GM13976 (cell line): ENCODE measurements at regions not wholly inside any gene's neighbourhood (a gene's known extent, or its start where the extent isn't known, plus 50 kb on each side); places are given as distances from the start of the nearest gene placed in this dataset.

Source experiments
- DNase-seq: peaks from one replicate; pipeline ENCODE4 v3.0.0; 2012; ENCODE audit warnings: low spot score
- in situ Hi-C: fragments of 300-500 bp; cut with MboI; formaldehyde crosslinking; loops from one replicate; pipeline ENCODE4 v1.12.0; 2022; ENCODE audit warnings: low sequenced_read_pairs, mixed read lengths, inconsistent platforms; ENCODE audit not compliant: unreplicated experiment
- TF ChIP-seq, protein P1 (sequence below): IDR thresholded peaks from 2 replicates; pipeline ENCODE4 v1.5.1; 2012; ENCODE audit warnings: borderline replicate concordance, mild to moderate bottlenecking; ENCODE audit not compliant: insufficient read depth; ENCODE audit errors: extremely low read depth, missing control alignments, control extremely low read depth

- in situ Hi-C loops: no loop called here
- DNase-seq: no peak
- TF ChIP-seq, protein P1, sequence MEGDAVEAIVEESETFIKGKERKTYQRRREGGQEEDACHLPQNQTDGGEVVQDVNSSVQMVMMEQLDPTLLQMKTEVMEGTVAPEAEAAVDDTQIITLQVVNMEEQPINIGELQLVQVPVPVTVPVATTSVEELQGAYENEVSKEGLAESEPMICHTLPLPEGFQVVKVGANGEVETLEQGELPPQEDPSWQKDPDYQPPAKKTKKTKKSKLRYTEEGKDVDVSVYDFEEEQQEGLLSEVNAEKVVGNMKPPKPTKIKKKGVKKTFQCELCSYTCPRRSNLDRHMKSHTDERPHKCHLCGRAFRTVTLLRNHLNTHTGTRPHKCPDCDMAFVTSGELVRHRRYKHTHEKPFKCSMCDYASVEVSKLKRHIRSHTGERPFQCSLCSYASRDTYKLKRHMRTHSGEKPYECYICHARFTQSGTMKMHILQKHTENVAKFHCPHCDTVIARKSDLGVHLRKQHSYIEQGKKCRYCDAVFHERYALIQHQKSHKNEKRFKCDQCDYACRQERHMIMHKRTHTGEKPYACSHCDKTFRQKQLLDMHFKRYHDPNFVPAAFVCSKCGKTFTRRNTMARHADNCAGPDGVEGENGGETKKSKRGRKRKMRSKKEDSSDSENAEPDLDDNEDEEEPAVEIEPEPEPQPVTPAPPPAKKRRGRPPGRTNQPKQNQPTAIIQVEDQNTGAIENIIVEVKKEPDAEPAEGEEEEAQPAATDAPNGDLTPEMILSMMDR: no peak
These were observed 193.3 kb downstream of the NPHP4 start for GRCh38 chr1:5798904-5799303.

- TF ChIP-seq, protein P1: no peak
- no peak for DNase-seq
- in situ Hi-C loops: no loop called here
These were observed 194.0 kb downstream of the NPHP4 start for GRCh38 chr1:5798151-5798730.

GRCh38 chr1:5796028-5796427 is 196.2 kb downstream of the NPHP4 start:
- DNase-seq: no peak
- in situ Hi-C loops: no loop called here
- TF ChIP-seq, protein P1: no peak

DNA sequence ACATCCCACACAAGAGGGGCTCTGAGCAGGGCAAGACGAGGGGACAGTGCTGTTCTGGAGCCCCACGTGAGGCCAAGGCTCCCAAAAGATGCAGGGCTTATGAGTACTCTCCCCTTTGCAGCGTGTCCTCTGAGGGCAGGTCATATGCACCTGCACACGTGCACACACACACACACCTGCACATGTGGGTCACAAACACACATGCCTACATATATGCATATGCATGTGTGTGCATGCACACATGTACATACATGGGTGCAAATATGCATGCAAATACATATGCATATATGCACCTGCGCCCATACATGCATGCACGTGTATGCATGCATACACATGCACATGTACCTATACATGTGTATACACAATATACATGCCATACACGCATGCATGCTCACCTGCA is 197.9 kb downstream of the NPHP4 start:
- in situ Hi-C loops: no loop called here
- DNase-seq: no peak
- TF ChIP-seq, protein P1: no peak

GRCh38 chr1:5793516-5793915 is 198.7 kb downstream of the NPHP4 start:
- TF ChIP-seq, protein P1: no peak
- in situ Hi-C loops: no loop called here
- no peak for DNase-seq

GRCh38 chr1:5781079-5781478 is 211.1 kb downstream of the NPHP4 start:
- TF ChIP-seq, protein P1: no peak
- no peak for DNase-seq
- in situ Hi-C loops: no loop called here

- TF ChIP-seq, protein P1: no peak
- in situ Hi-C loops: no loop called here
- no peak for DNase-seq
These were observed 211.9 kb downstream of the NPHP4 start for GRCh38 chr1:5780324-5780716.
